ENCODE measurements at regions not wholly inside any gene's neighbourhood (a gene's known extent, or its start where the extent isn't known, plus 50 kb on each side); places are given as distances from the start of the nearest gene placed in this dataset.
A peak's percentile ranks its signal among the peaks of the same experiment; 100 is the strongest.

- ATAC-seq (ENCODE audit: low read depth in 2 of 2) (no peak), DNase-seq (no peak)
- Mint-ChIP-seq H3K36me3 (no peaks in the 10 kb centered on the region), H3K9me3 (peaks cover 0 to 6% (median 0%) of the 10 kb centered on the region in 7 donors), H3K4me3 (peak overlapping the region in 1 of 8 donors; percentile 42), H3K27ac (no peak overlapping the region), H3K4me1 (no peaks in the 10 kb centered on the region), H3K27me3 (peaks cover 0 to 10% (median 7%) of the 10 kb centered on the region in 3 donors)
These were observed 302.1 kb upstream of the B3GAT1 start for GRCh38 chr11:134714021-134714656.

GRCh38 chr11:134712228-134713145 lies 300.4 kb upstream of the B3GAT1 start:
- Mint-ChIP-seq H3K4me1 (no peaks in the 10 kb centered on the region), H3K27ac (no peak overlapping the region), H3K4me3 (no peak overlapping the region), H3K36me3 (no peaks in the 10 kb centered on the region), H3K9me3 (no peaks in the 10 kb centered on the region), H3K27me3 (peaks cover 0 to 10% (median 7%) of the 10 kb centered on the region in 3 donors)
- DNase-seq (no peak), ATAC-seq (ENCODE audit: low read depth in 2 of 2) (no peak)

- no peaks in the 10 kb centered on the region for H3K4me1 Mint-ChIP-seq
- DNase-seq (no peak), ATAC-seq (ENCODE audit: low read depth in 2 of 2) (no peak)
- H3K27me3 Mint-ChIP-seq, result peaks cover 0 to 3% (median 2%) of the 10 kb centered on the region in 3 donors
- H3K27ac Mint-ChIP-seq, result no peak overlapping the region
- no peaks in the 10 kb centered on the region for H3K36me3 Mint-ChIP-seq
- H3K4me3 Mint-ChIP-seq, result no peak overlapping the region
- H3K9me3 Mint-ChIP-seq, result no peaks in the 10 kb centered on the region
These were observed 299.5 kb upstream of the B3GAT1 start for GRCh38 chr11:134711588-134711987.

DNA sequence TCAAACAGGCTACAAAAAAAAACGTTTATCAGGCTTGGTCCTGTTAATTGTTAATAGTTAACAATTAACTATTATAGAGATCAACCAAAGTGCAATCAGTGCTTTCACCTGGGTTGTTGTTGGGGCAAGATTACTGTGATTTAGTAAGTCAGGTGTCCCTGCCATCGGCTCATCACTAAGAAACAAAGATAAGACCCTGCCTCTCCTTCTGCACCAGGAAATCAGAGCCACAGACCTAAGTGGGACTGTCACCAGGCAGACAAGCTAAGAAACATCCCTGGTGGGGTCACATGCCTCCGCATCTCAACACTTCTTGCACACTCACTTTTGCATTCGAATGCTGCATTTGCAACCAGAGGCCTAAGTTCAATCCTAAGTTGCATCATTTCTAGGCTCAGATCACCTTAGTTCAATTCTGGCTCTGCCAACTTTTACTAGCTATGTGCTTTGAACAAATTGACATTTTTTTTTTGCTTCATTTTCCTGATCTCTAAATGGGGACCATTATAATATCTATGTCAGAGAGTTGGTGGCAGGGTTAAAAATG lies 298.9 kb upstream of the B3GAT1 start:
- no peak for DNase-seq
- ATAC-seq (ENCODE audit: low read depth in 2 of 2), result no peak
- Mint-ChIP-seq H3K9me3 (no peaks in the 10 kb centered on the region), H3K4me3 (no peak overlapping the region), H3K27ac (no peak overlapping the region), H3K36me3 (no peaks in the 10 kb centered on the region), H3K27me3 (no peaks in the 10 kb centered on the region), H3K4me1 (no peaks in the 10 kb centered on the region)

- Mint-ChIP-seq H3K9me3 (no peaks in the 10 kb centered on the region), H3K4me3 (no peak overlapping the region)
- no peak for ATAC-seq (ENCODE audit: low read depth in 2 of 2)
These were observed 293.8 kb upstream of the B3GAT1 start for GRCh38 chr11:134705858-134706257.

GRCh38 chr11:134702827-134703226 lies 290.8 kb upstream of the B3GAT1 start:
- no peak for DNase-seq
- no peak overlapping the region for H3K4me3 Mint-ChIP-seq
- no peak overlapping the region for H3K27ac Mint-ChIP-seq
- H3K36me3 Mint-ChIP-seq, result no peaks in the 10 kb centered on the region
- peaks cover 0 to 11% (median 0%) of the 10 kb centered on the region in 7 donors for H3K9me3 Mint-ChIP-seq
- no peak for ATAC-seq (ENCODE audit: low read depth in 2 of 2)
- H3K4me1 Mint-ChIP-seq, result no peaks in the 10 kb centered on the region
- H3K27me3 Mint-ChIP-seq, result peaks cover 6 to 15% (median 7%) of the 10 kb centered on the region in 3 donors

More at GRCh38 chr11:134705858-134706257, 293.8 kb upstream of the B3GAT1 start:
- Mint-ChIP-seq H3K36me3 (no peaks in the 10 kb centered on the region), H3K27ac (no peak overlapping the region), H3K4me1 (no peaks in the 10 kb centered on the region), H3K27me3 (peaks cover 0 to 10% (median 2%) of the 10 kb centered on the region in 3 donors)
- DNase-seq, result no peak

- Mint-ChIP-seq H3K27ac (no peak overlapping the region), H3K9me3 (peaks cover 0 to 11% (median 0%) of the 10 kb centered on the region in 7 donors), H3K36me3 (no peaks in the 10 kb centered on the region), H3K27me3 (peaks cover 6 to 15% (median 7%) of the 10 kb centered on the region in 3 donors), H3K4me1 (no peaks in the 10 kb centered on the region), H3K4me3 (no peak overlapping the region)
- DNase-seq, result no peak
- no peak for ATAC-seq (ENCODE audit: low read depth in 2 of 2)
These were observed 289.6 kb upstream of the B3GAT1 start for GRCh38 chr11:134701564-134702165.

GRCh38 chr11:134700101-134700640 lies 288.1 kb upstream of the B3GAT1 start:
- ATAC-seq (ENCODE audit: low read depth in 2 of 2) (no peak), DNase-seq (no peak)
- peaks cover 6 to 15% (median 7%) of the 10 kb centered on the region in 3 donors for H3K27me3 Mint-ChIP-seq
- H3K36me3 Mint-ChIP-seq, result no peaks in the 10 kb centered on the region
- H3K9me3 Mint-ChIP-seq, result peaks cover 0 to 11% (median 0%) of the 10 kb centered on the region in 7 donors
- H3K27ac Mint-ChIP-seq, result no peak overlapping the region
- no peaks in the 10 kb centered on the region for H3K4me1 Mint-ChIP-seq
- H3K4me3 Mint-ChIP-seq, result no peak overlapping the region

DNA sequence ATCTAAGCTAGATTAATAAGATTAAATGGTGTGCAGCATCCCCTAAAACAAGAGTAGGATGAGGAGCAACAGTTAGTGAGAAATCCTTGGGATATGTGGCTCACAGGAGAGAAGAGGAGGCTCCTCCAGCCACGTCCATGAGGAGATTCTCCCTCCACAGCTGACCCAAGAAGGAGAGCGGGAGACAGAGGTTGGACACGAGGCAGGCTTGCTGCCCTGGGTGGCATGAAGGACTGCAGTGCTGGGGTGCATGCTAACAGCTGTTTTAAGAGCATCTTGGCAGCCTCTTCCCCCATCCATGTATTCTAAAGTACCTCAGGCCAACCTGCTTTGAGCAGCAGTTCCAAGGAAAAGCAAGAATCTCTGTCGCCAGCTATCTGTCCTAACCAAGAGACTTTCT lies 284.4 kb upstream of the B3GAT1 start:
- Mint-ChIP-seq H3K4me3 (no peak overlapping the region), H3K27me3 (peaks cover 7 to 11% (median 8%) of the 10 kb centered on the region in 3 donors), H3K9me3 (peaks cover 0 to 11% (median 0%) of the 10 kb centered on the region in 7 donors), H3K27ac (no peak overlapping the region), H3K36me3 (no peaks in the 10 kb centered on the region), H3K4me1 (no peaks in the 10 kb centered on the region)
- DNase-seq (no peak), ATAC-seq (ENCODE audit: low read depth in 2 of 2) (no peak)

- ATAC-seq (ENCODE audit: low read depth in 2 of 2), result no peak
- no peaks in the 10 kb centered on the region for H3K36me3 Mint-ChIP-seq
- no peak overlapping the region for H3K27ac Mint-ChIP-seq
- no peaks in the 10 kb centered on the region for H3K4me1 Mint-ChIP-seq
- peaks cover 0 to 9% (median 5%) of the 10 kb centered on the region in 3 donors for H3K27me3 Mint-ChIP-seq
- no peak overlapping the region for H3K4me3 Mint-ChIP-seq
- no peaks in the 10 kb centered on the region for H3K9me3 Mint-ChIP-seq
- DNase-seq, result no peak
These were observed 279.9 kb upstream of the B3GAT1 start for GRCh38 chr11:134691985-134692384.

GRCh38 chr11:134691295-134691873 lies 279.3 kb upstream of the B3GAT1 start:
- H3K27me3 Mint-ChIP-seq, result peaks cover 0 to 9% (median 5%) of the 10 kb centered on the region in 3 donors
- no peaks in the 10 kb centered on the region for H3K36me3 Mint-ChIP-seq
- no peak overlapping the region for H3K27ac Mint-ChIP-seq
- no peak overlapping the region for H3K4me3 Mint-ChIP-seq
- DNase-seq (no peak), ATAC-seq (ENCODE audit: low read depth in 2 of 2) (no peak)
- H3K9me3 Mint-ChIP-seq, result no peaks in the 10 kb centered on the region
- H3K4me1 Mint-ChIP-seq, result no peaks in the 10 kb centered on the region

- DNase-seq (no peak), ATAC-seq (ENCODE audit: low read depth in 2 of 2) (no peak)
- no peaks in the 10 kb centered on the region for H3K36me3 Mint-ChIP-seq
- H3K4me1 Mint-ChIP-seq, result no peaks in the 10 kb centered on the region
- peaks cover 0 to 9% (median 5%) of the 10 kb centered on the region in 3 donors for H3K27me3 Mint-ChIP-seq
- H3K9me3 Mint-ChIP-seq, result no peaks in the 10 kb centered on the region
- no peak overlapping the region for H3K27ac Mint-ChIP-seq
- H3K4me3 Mint-ChIP-seq, result no peak overlapping the region
These were observed 277.8 kb upstream of the B3GAT1 start for GRCh38 chr11:134689886-134690285.

DNA sequence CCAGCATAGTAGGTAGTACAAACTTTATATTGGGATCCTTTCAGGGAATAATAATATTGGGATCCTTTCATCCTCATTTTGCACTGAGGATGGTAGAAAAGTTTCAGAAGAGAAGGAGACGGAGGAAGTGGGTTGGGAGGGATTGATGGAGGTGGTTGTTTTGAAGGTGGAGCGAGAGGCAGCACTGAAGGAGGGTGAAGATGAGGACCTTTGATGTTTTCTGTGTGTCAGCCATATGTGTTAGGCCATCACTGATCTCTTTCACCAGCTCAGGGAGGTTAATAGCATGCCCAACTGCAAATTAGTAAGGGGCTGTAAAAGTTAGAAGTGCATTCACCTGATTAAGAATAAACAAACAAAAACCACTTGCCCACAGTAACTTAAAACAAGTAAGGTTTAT lies 275.5 kb upstream of the B3GAT1 start:
- Mint-ChIP-seq H3K27me3 (peaks cover 0 to 14% (median 4%) of the 10 kb centered on the region in 3 donors), H3K27ac (no peak overlapping the region), H3K4me1 (no peaks in the 10 kb centered on the region)

More for the DNA sequence above, 275.5 kb upstream of the B3GAT1 start:
- DNase-seq, result no peak
- no peak for ATAC-seq (ENCODE audit: low read depth in 2 of 2)
- Mint-ChIP-seq H3K9me3 (no peaks in the 10 kb centered on the region), H3K36me3 (no peaks in the 10 kb centered on the region), H3K4me3 (no peak overlapping the region)
